ES-I3 (cell line): ENCODE measurements at regions not wholly inside any gene's neighbourhood (a gene's known extent, or its start where the extent isn't known, plus 50 kb on each side); places are given as distances from the start of the nearest gene placed in this dataset.
"Not testable (repeated sequence)": the region's sequence is repeated elsewhere in the genome, so short reads cannot be mapped to it uniquely, and the experiment has no call there.

Experiments used
- H3K36me3 ChIP-seq: 2 replicates; pipeline ENCODE4 v1.6.1; 2013; ENCODE audit warnings: mild to moderate bottlenecking, low read length, control low read depth, moderate library complexity; ENCODE audit not compliant: insufficient read depth
- H3K4me1 ChIP-seq: 2 replicates; pipeline ENCODE4 v1.6.1; 2013; ENCODE audit warnings: mild to moderate bottlenecking, control low read depth, low read length; ENCODE audit not compliant: insufficient read depth
- H3K9ac ChIP-seq: 2 replicates; pipeline ENCODE4 v1.6.1; 2013; ENCODE audit warnings: low read depth, mild to moderate bottlenecking, low read length, moderate library complexity
- H3K9me3 ChIP-seq: 2 replicates; pipeline ENCODE4 v1.6.1; 2013; ENCODE audit warnings: mild to moderate bottlenecking, low read length, moderate library complexity; ENCODE audit not compliant: control insufficient read depth, insufficient read depth

DNA sequence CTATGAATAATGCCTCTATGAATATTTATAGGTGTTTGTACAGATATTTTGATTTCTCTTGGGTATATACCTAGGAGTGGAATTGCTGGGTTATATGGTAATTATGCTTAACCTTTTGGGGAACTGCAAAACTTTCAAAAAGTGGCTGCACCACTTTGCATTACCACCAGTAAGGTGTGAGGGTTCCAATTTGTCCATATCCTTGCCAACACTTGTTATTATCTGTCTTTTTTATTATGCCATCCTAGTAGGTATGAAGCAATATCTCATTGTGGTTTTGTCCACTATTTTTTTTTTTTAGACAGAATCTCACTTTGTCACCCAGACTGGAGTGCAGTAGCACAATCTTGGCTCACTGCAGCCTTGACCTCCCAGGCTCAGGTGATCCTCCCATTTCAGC lies 112.2 kb upstream of the FBXO11 start:
- Histone ChIP-seq H3K9ac (no peak overlapping the region), H3K4me1 (no peaks in the 10 kb centered on the region), H3K36me3 (no peaks in the 10 kb centered on the region), H3K9me3 (no peaks in the 10 kb centered on the region)

DNA sequence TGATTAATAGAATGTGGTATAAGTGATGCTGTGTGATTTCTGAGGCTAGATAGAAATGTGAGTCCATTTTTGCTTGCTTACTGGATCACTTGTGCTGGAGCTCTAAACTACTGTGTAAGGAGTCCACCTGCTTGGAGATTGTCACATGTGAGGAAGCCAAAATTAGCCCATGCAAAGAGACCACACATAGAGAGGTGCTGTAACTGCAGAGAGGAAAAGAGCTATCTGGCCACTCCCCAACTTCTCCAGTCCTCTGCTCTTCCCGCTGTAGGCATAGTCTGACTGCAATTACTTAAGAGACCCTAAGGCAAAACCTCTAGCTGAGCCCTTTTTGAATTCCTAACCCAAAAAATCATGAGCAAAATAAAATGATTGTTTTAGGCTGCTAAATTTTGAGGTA lies 120.6 kb upstream of the FBXO11 start:
- Histone ChIP-seq H3K9me3 (no peaks in the 10 kb centered on the region), H3K4me1 (no peaks in the 10 kb centered on the region), H3K9ac (no peak overlapping the region), H3K36me3 (no peaks in the 10 kb centered on the region)

GRCh38 chr2:48032765-48033164 lies 126.5 kb upstream of the FBXO11 start:
- no peaks in the 10 kb centered on the region for H3K4me1 ChIP-seq
- H3K9me3 ChIP-seq, result peaks cover 3% of the 10 kb centered on the region; the same call in 1 of the 2 replicates
- H3K36me3 ChIP-seq, result no peaks in the 10 kb centered on the region
- no peak overlapping the region for H3K9ac ChIP-seq

DNA sequence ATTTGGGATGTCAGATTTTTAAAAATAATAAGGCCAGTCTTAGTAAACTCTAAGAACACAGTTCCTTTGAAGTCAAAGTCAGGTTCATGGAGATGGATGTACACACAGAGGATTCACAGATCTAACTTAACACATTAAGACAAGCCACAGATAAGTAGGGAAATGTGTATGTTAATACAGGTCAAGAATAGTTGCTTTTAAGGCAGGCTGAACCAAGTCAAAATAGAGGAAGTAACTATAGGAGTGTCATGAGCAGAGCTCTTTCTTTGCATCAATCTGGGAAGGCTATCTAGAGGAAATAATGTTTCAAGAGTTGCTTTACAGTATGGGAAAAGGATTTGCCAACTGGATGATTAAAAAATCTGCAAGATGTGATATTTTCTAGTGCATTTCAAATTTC lies 128.0 kb upstream of the FBXO11 start:
- H3K9ac ChIP-seq, result no peak overlapping the region
- peaks cover 3% of the 10 kb centered on the region; the same call in 1 of the 2 replicates for H3K9me3 ChIP-seq
- H3K36me3 ChIP-seq, result no peaks in the 10 kb centered on the region
- H3K4me1 ChIP-seq, result no peaks in the 10 kb centered on the region

DNA sequence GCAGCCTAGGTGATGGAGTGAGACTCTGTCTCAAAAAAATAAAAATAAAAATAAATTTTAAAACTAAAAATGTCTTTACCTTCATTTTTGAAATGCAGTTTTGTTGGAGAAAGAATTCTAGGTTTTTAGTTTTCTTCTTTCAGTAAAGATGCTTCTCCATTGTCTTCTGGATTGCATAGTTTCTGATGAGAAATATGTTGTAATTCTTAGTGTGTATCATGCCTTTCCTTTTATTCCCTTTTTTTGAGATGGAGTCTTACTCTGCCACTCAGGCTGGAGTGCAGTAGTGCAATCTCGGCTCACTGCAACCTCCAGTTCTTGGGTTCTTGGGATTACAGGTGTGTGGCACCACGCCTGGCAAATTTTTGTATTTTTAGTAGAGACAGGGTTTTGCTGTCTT lies 130.0 kb upstream of the FBXO11 start:
- H3K4me1 ChIP-seq, result no peaks in the 10 kb centered on the region
- no peaks in the 10 kb centered on the region for H3K36me3 ChIP-seq
- peaks cover 3% of the 10 kb centered on the region; the same call in 1 of the 2 replicates for H3K9me3 ChIP-seq
- no peak overlapping the region for H3K9ac ChIP-seq

GRCh38 chr2:48039209-48039990 lies 133.1 kb upstream of the FBXO11 start:
- Histone ChIP-seq H3K9me3 (peaks cover 3% of the 10 kb centered on the region; the same call in 1 of the 2 replicates), H3K36me3 (no peaks in the 10 kb centered on the region)

DNA sequence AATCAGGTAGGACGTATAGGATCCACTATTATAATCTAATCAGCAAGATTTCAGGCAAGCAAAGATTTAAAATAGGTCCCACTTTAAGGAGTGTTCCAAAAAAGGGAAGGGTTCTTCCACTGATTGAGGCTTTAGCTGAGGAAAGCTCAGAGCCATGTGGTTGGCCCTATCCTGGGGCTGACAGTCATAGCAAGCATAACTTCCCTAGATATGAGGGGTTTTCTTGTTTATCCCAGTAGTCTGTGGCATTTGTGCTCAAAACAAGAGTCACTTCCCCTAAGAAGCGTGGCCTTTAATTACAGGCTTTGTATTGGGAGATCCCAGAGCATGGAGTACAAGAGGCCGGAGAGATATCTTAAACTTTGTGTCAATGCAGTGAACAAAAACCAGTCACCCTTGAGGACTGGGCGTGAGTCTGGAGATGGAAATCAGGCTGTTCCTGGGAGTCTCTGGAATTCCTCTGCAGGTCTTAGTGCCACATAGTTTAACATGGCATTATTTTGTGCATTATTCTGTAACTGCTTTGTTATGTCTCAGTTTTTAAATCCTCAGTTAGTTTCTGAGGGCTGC lies 136.9 kb upstream of the FBXO11 start:
- no peak overlapping the region for H3K9ac ChIP-seq

More at GRCh38 chr2:48039209-48039990, 133.1 kb upstream of the FBXO11 start:
- Histone ChIP-seq H3K4me1 (no peaks in the 10 kb centered on the region), H3K9ac (no peak overlapping the region)

GRCh38 chr2:48043746-48044145 lies 137.4 kb upstream of the FBXO11 start:
- no peaks in the 10 kb centered on the region for H3K9me3 ChIP-seq
- peaks cover 4% of the 10 kb centered on the region; the same call in 1 of the 2 replicates for H3K4me1 ChIP-seq
- no peaks in the 10 kb centered on the region for H3K36me3 ChIP-seq
- H3K9ac ChIP-seq, result no peak overlapping the region

More for the DNA sequence above, 136.9 kb upstream of the FBXO11 start:
- Histone ChIP-seq H3K9me3 (no peaks in the 10 kb centered on the region), H3K36me3 (no peaks in the 10 kb centered on the region), H3K4me1 (no peaks in the 10 kb centered on the region)

DNA sequence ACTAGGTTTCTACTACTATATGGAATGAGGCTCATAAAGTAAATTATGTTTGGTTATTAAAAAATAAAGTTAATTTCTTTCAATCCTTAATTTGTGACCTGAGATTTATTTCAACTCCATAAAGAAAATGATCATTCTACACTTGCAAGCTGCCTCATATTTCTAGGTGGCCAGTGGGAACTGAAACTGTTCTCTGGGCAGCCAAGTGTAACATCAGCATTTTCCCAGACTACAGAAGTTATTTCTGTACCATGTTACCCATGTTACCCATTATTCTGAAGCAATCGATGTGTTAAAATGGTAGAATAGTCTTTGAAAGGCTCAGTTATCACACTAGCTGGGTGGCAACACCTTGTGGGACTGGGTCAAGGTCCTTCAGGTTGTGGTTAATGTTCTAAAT lies 139.3 kb upstream of the FBXO11 start:
- H3K9ac ChIP-seq, result no peak overlapping the region
- H3K9me3 ChIP-seq, result no peaks in the 10 kb centered on the region
- H3K4me1 ChIP-seq, result peaks cover 11% of the 10 kb centered on the region; the same call in 1 of the 2 replicates
- H3K36me3 ChIP-seq, result no peaks in the 10 kb centered on the region

GRCh38 chr2:48048476-48049171 lies 142.3 kb upstream of the FBXO11 start:
- peaks cover 11% of the 10 kb centered on the region; the same call in 1 of the 2 replicates for H3K4me1 ChIP-seq
- H3K9me3 ChIP-seq, result no peaks in the 10 kb centered on the region
- H3K36me3 ChIP-seq, result no peaks in the 10 kb centered on the region
- no peak overlapping the region for H3K9ac ChIP-seq

- no peaks in the 10 kb centered on the region for H3K9me3 ChIP-seq
- H3K4me1 ChIP-seq, result peaks cover 11% of the 10 kb centered on the region; the same call in 1 of the 2 replicates
- H3K9ac ChIP-seq, result no peak overlapping the region
- H3K36me3 ChIP-seq, result no peaks in the 10 kb centered on the region
Observed at GRCh38 chr2:48049371-48049770, 143.1 kb upstream of the FBXO11 start.

- Histone ChIP-seq H3K36me3 (no peaks in the 10 kb centered on the region), H3K9me3 (no peaks in the 10 kb centered on the region), H3K9ac (no peak overlapping the region), H3K4me1 (peaks cover 11% of the 10 kb centered on the region; the same call in 1 of the 2 replicates)
Observed at GRCh38 chr2:48050711-48051110, 144.4 kb upstream of the FBXO11 start.

GRCh38 chr2:48059975-48060374 lies 153.7 kb upstream of the FBXO11 start:
- H3K9ac ChIP-seq, result no peak overlapping the region
- no peaks in the 10 kb centered on the region for H3K4me1 ChIP-seq
- no peaks in the 10 kb centered on the region for H3K9me3 ChIP-seq
- no peaks in the 10 kb centered on the region for H3K36me3 ChIP-seq

- H3K9me3 ChIP-seq, H3K36me3 ChIP-seq, H3K9ac ChIP-seq, H3K4me1 ChIP-seq: not testable (repeated sequence)
Observed at GRCh38 chr2:48061656-48062055, 155.4 kb upstream of the FBXO11 start.
